CD4-positive, alpha-beta T cell treated with Interleukin-17A for 1 hour (primary cell): ENCODE measurements at regions not wholly inside any gene's neighbourhood (a gene's known extent, or its start where the extent isn't known, plus 50 kb on each side); places are given as distances from the start of the nearest gene placed in this dataset.

Source experiments
- DNase-seq: peaks from one replicate; pipeline ENCODE4 v3.0.0-alpha.2; 2020

DNA sequence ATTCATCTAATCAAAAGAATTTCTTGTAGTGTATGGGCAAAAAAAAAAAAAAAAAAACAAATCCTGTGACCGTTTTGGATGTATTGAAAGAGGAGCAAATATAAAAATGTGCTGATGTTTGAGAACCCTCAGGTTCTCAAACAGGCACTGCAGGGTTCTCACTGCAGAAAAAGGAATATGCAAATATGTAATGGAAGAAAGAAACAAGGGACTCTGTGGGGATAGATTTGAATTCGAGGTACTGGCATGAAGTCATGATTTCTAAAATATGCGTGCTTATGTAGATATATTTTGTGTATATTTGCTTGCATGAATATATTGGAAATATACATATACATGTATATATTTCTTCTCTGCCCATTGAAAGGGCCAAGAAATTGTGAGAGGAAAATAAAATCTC lies 365.0 kb upstream of the RUNX1 start:
- DNase-seq, result no peak

DNA sequence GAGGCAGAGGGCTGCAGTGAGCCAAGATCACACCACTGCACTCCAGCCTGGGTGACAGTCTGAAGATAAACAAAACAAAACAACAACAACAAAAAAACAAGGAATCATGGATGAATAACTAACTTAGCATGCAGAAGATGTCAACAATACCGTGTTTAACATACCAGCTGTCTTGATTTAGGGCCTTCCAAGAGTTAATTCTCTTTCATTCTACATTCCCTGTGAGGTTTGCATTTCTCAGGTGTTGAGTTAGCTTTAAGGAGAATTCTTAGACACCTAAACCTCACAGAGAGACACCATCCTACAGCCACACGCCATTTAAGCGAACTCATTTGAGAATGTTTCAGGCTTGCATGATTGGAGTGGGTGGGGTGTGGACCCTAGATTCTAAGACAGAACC lies 363.1 kb upstream of the RUNX1 start:
- no peak for DNase-seq

DNA sequence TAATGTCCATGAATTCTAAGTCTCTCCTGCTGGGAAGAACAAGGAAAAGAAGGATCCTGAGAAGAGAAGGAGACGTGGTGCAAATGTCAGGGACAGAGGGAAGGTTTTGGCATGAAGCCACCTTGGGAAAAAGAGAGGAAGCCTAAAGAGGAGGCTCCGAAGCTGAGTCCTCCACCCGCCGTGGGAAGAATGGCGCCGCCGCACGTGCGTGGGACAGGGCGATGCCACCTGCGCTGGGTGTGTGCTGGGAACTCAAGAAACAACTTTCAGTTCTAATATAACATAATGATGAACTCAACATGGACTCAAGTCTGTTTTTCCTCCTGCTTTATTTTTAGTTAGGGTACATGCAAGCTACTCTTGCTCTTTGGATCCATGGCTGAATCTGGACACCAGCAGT lies 362.3 kb upstream of the RUNX1 start:
- no peak for DNase-seq

DNA sequence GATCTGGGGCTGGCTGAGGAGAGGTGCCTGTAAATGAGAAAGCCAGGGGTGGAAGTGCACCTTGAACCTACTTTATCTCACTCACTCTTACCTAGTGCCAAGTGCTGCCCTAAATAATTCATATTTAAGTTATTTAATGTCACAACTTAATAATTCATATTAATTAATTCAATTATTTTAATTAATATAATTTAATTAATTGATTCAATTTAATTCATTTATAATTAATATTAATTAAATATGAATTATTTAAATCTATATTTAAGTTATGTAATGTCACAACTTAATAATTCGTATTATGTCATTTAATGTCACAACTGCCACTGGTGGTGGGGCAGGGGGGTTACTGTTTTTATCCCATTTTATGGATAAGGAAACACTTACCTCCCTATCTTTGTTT lies 361.6 kb upstream of the RUNX1 start:
- DNase-seq, result no peak

DNA sequence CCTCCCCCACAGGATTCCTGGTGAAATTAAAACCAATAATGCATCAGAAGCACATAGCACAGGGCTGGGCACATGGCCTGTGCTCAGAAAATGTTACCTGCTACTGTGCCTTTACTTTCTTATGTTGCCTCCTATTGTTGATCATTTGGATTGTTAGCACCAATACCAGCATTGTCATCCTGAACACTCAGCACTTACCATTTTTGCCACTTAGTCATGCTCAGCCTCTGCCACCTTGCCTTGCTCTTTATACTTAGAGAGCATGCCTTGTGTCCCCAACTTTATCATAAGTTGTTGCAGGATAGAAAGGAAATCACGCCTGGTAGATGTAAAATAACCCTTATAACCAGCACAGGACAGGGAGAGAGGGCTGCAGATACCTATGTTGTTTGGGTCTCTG lies 361.0 kb upstream of the RUNX1 start:
- no peak for DNase-seq

DNA sequence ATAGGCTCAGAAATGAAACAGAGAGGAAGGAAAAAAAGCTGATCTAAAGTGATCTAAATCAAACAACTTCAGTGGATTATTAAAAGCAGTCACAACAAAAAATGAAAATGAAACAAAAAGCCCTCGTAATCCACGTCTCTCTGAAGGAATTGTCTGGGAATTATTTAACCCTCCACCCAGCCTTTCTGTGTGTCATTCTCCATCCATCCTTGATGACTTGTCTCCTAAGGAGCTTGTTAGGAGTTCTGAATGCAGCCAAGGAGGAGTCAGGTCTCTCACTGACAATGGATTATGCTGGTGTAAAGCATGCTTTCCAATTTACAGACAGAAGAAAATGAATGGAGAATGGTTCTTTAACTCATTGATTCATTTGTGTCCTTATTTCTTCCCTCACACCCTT lies 359.3 kb upstream of the RUNX1 start:
- no peak for DNase-seq

DNA sequence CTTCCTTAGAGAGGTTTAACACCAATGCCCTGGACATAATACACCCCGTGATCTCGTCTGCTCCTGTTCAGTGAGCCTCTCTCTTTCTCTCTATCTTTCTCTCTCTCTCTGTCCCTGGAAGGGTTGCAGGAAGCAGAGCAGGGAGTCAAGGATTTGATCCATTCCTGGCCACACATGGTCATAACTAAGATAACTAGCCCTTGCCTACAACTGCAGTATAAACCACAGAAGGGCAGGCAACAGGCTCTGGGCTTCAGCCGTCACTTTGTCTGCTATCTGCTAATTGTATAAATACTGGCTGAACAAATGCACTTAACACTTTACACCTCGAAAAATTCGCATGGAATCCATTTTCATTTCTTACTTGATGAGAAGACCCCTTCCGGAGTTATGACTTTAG lies 357.5 kb upstream of the RUNX1 start:
- DNase-seq, result no peak

DNA sequence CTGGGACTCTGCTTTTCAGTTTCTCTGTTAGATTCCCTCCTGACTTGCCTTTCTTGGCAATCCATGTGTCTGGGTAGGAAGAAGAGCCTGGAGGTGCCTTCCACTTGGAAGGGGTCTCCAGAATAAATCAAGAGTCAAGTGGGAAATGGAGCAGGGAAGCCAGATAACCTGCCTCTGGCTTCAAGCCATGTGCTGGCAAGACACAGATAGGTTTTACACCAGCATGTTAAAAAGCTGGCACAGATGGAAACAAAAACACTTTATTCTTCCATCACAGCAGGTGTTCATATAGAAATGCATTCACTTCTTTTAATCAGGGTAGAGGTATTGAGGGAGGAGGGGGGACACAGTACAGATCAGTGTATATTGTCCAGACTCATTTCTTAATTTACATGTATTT lies 356.9 kb upstream of the RUNX1 start:
- no peak for DNase-seq

DNA sequence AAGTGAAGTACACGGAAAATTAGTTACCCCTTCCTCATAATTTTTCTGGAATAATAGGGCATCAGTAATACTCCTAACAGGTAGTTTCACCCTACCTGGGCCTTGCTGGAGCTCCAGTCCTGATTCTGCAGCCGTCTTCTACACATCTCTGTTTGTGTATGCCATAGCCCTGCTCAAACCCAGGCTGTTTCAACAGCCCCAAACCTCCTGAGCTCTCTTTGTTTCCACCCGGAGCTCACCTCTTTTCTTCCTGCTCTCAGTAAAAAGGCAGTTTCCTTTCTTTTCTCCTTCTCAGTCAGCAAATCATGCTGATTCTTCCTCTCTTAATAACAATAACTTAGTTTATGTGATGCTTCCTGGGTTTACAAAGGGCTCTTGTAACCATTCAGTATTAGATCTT lies 355.1 kb upstream of the RUNX1 start:
- no peak for DNase-seq

DNA sequence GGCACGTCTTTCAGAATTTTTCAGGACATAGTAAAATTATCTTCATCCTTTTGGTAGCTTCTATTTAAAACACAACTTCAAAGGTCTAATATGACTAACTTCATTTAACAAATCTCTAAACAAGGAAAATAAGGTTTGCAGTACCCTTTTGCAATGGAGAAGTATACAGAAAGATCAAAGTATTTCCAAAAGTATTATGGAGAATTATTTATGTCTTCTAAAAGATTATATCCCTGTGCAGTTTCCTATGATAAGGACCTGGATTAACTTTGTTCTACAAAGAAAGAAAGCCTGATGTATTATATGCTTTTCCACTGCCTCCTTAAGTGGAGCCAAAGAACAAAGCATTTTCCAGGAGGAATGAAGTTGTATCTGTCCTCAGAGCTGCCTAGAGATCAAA lies 353.0 kb upstream of the RUNX1 start:
- no peak for DNase-seq

DNA sequence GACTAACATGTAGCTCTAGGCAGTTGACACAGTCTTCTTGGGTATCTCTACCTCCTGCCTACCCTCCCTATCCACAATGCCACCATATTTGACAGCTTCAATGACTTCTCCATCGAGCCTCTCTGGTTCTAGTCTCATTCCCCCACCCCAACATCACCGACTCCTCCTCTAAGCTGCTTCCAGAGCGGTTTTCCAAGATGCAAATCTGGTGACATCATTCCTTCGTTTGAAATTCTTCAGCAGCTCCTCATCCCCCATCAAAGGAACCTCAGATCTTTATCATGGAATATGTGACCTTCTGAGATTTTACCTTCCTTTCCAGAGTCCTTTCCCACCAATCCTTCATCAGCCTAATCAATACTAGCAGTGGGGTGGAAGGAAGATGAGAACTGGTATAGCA lies 352.4 kb upstream of the RUNX1 start:
- no peak for DNase-seq

DNA sequence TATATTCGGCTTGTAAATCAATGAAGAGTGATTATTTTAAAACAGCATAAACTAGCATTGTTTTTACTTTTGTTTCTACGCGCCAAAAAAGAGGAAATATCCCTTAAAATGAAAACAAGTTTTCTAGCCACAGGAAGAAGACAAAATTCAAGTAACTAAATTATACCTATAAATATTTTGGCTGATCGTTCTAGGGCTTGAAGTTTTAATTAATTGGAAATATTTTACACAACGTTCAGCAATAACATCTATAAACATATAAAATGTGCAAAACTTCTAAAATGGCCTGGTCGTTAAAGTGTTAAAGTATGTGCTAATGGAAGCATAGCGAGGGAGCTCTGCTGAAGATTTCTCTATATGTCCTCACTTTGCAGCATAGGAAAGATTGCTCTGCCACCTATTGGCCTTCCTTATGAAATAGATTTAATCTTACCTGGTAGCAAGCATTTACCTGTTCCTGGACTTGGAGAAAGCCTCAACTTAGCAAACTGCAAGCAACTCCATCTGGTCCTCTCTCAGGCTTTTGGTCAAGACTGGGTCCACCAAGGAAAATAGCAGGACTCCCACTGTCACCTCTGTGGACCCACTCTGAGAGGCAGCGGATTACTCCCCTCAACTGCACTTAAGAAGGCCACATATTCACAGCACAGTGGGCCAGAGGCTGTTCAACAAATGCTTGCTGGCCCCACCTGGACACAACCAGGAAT lies 351.3 kb upstream of the RUNX1 start:
- DNase-seq, result peak; percentile 76

DNA sequence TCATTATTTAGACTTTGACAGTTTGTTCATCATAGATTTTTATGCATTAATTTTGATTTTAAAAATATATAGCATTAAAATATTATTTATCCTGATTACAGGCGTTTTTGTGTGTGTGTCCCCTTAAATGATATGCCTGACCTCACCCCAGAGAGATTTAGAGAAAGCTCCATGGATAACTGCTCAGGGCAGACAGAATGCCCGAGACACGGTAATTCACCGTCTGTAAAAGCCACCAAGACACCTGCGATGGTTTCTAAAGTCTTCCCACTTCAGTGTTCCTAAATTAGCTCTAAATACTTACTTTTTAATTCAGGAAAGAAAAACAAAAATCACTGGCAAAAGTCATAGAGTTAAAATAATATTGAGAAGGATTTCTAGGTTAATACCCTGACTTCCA lies 350.6 kb upstream of the RUNX1 start:
- DNase-seq, result no peak

DNA sequence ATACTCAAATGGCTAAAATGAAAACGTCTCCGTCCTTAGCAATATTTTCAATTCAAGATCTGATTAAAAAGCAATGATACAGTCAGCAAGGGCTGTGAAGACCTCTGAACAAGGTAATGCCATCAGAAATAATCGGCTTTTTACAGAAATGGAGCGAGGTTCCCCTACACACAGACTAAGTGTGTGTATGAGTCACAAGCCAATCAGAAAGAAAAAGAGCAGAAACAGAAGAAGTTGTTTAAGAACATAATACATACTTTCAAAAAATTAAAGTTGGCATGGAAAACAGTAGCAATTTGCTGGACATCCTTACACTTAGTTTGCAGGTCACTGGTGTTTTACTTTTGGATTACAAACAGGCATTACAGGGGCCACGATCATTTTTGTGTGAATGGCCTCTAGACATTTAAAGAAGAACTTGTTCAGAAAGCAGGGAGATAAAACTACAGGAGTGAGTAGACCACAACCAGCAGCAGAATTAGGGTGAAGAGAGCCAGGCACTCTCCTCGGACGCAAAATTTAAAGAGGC lies 350.0 kb upstream of the RUNX1 start:
- no peak for DNase-seq

DNA sequence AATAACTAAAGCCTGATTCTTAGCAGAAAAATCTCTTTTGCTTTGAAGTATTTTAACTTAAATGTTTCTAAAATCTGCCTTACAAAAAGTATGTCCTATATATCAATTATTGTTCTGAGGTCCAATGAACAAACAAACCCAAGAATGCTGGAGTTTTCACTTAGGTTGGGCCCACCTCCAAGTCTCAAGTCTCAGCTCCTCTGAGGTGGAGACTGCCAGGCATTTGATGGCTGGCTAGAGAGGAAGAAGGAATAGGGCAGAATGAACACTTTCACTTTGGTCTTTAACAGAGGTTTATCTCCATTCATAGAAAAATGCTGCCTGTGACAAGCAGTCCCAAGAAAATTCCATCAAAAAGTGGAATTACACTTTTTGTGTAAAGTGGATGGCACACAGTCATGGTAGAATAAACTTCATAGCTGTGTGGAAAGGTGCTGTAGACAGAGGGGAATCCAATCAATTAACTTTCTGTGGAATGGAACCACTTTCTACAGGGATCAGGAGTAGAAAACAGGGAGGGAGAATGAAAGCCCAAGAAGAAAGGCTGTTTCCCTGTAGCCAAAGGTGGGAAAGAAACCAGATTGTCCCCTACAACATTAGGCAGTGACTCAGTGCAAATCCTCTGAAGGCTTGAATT lies 349.4 kb upstream of the RUNX1 start:
- DNase-seq, result no peak

DNA sequence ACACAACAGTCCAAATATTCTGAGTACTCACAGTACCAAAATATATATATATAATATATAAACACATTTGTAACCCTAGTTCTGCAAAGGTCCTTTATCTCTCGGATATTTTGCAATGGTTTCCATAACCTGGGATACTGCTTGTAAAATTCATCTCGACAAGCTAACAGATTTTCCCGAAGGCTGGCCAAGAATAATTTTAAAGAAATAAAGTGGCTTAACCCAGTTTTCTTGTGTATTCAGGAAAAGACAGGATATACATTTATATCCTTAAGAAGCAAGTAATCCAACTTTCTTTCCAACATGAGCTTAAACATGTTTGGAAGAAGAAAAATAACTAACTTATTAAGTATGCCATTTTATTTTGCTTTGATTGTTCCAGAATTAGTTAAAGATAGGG lies 348.7 kb upstream of the RUNX1 start:
- DNase-seq, result no peak

DNA sequence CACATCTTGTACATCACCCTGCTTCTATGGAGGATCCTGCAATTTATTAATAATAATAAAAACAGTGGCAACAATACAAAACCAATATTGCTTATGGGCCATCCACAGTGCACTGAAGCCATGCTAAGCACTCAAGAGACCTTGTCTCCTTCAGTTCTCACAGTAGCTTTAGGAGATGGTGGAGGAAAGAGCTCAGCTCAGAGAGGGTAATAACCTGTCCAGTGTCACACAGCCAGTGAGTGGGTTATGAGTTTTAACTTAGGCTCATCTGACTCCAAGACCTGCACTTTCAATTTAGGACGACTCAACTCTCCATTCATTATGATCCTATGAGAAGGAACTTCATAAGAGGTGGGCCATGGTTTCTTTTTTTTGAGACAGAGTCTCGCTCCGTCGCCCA lies 347.6 kb upstream of the RUNX1 start:
- no peak for DNase-seq

DNA sequence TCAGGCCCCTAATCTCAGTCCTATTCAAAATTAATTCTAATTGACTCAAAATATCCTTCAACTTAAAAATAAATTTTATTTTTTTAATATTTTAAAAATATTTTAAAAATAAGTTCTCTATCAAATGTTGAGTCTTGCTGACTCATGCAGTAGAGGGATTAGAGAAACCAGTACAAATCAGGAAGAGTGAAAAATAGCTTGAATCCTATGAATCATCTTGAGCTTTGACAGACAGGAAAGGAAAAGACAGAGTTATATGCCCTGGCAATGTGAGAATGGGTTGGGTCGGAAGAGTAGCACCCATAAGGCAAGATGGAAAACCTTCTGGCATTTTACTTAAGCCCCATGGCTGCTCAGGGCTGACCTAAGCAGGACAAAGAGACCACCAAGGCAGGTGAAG lies 346.6 kb upstream of the RUNX1 start:
- no peak for DNase-seq

DNA sequence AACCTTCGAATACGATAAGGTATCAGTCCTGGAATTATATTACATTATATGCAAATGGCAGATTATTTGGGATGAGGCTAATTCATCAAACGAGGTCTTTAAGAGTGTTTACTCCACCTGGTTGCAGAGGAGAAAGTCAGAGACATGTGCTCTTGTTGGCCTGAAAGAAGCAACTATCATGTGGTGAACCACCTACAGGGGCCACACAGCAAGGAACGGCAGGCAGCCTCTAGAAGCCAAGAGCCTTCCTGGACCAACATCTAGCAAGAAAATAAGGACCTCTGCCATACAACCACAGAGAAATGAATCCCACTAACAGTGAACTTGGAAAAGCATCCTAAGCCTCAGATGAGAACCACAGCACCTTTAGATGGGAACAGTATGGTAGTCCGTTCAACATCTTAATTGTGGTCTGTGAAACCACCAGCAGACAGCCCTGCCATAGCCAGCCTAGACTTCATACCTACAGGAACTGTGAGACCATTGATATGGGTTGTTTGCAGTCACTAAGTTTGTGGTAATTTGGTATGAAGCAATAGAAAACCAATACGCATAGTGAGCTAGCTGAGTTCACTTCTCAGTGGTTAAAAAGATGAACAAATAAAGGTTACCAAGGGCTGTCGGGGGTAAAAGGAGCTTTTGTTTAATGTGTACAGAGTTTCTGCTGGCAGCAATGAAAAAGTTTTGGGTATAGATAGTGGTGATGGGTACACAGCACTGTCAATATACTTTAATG lies 345.7 kb upstream of the RUNX1 start:
- DNase-seq, result no peak

DNA sequence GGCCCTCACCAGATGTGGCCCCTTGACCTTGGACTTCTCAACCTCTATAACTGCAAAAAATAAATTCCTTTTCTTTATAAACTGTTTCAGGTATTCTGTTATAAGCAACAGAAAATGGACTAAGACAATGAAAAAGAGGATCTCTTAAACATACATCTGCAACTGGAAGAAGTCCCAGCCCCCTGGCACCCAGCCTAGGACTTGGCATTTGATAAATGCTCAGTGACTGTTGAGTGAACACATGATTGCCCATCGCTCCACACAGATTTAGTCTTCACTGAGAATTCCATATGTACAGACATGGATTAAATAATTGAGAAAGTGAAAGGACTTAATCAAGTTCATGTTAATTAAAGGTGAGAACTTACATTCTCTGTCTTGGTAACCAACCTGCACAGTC lies 344.9 kb upstream of the RUNX1 start:
- DNase-seq, result no peak

DNA sequence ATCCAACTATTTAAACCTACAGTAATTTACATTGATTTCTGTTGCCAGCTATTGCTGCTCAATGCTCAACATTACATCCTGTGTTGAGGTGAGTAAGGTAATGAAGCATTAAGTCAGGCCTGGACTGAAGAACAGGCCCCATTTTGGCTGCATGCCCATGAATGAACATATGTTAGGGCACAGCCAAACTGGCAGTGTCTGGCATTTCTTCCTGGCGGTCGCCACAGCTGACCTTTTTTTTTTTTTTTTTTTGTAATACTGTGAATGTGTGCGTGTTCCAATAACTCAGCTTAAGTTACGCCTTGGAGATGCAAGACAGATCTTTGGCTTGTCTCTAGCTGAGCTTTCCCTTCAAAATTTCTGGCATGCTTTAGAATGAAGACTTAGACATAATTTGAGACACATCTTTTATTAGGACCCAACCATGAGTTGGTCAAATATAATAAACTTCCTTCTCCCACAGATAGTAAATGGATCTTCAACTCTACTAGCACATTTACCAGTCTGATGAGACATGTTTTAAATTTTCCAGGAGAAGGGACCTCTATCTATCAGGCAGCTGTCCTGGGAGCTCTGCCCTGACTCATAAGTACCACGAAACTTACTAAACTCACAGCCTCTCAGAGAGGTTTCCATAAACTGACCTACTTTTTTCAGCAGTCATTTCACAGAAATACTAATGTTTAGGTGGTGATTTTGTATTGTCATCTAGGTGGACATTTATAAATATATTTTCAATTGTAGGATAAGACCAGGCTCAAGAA lies 341.1 kb upstream of the RUNX1 start:
- no peak for DNase-seq

DNA sequence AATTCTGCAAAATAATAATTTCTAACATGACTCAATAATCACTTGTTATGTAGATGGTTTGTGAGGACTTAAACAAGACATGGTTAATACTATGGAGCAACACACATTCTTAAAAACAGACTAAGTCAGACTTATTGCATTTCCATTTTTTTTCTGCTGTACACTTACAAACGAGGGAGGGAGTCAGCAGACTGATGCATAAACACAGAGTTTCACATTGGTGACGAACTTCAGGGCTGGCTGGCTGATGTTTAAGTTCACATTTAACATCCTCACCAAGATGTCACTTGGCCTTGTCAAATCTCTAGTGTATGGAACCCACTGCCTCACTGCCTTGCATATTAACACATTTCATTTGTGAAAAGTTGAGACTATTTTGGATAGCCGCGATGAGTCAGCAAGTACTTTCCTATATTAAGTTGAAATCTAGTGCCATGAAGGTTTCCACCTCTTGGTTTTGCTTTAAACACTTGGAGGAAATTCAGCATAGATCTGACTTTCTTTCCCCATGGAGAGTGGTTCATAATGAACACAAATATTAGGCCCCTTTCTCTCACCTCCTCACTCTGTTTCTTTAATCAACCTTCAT lies 337.5 kb upstream of the RUNX1 start:
- DNase-seq, result no peak

DNA sequence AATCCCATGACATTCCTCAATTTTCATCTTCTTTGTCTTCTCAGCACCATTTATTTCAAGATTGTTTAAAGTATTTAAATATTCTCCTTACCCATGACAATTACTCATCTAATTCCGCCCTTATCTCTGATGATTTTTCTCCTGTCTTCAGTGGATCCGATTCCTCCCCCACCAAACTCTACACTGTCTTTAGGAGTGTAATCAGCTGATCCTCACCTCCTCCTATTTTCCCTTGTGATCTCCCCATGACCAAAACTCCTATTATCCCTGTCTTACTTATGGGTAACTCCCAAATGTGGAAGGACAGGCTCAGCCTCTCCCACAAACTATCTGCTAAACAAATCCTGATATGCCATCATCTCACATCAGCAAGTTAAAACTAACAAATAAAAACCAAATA lies 335.3 kb upstream of the RUNX1 start:
- DNase-seq, result no peak
